Peyer's patch (tissue), 4 donors: ENCODE measurements at regions not wholly inside any gene's neighbourhood (a gene's known extent, or its start where the extent isn't known, plus 50 kb on each side); places are given as distances from the start of the nearest gene placed in this dataset.

ENCODE experiments used
- DNase-seq, 3 donors: peaks; one replicate each; pipeline ENCODE4 v3.0.0-alpha.2; 2017 to 2019
- H3K27ac ChIP-seq, 4 donors: fragments of 200-600 bp; sonication (generic); one replicate each; pipeline ENCODE4 v1.5.1; 2016 to 2019
- H3K27me3 ChIP-seq, 2 donors: fragments of 200-600 bp; sonication (generic); one replicate each; pipeline ENCODE4 v1.5.1; 2019
- H3K36me3 ChIP-seq, 3 donors: fragments of 200-600 bp; sonication (generic); one replicate each; pipeline ENCODE4 v1.5.1; 2016 to 2019
- H3K4me1 ChIP-seq, 4 donors: fragments of 200-600 bp; sonication (generic); one replicate each; pipeline ENCODE4 v1.5.1; 2016 to 2019
- H3K4me3 ChIP-seq, 4 donors: fragments of 200-600 bp; sonication (generic); 1 replicate in 3 of 4; 2 replicates in 1 of 4; pipeline ENCODE4 v1.5.1; 2016 to 2019; ENCODE audit warnings: mild to moderate bottlenecking in 1 of 4
- H3K9me3 ChIP-seq, 4 donors: fragments of 200-600 bp; sonication (generic); one replicate each; pipeline ENCODE4 v1.5.1; 2016 to 2019; ENCODE audit warnings: mild to moderate bottlenecking in 1 of 4
- POLR2A ChIP-seq, 2 donors: fragments of 450-650 bp; IDR thresholded peaks; one replicate each; pipeline ENCODE4 v1.5.1; 2017; ENCODE audit warnings: antibody characterized with exemption in 2 of 2, mild to moderate bottlenecking in 2 of 2, moderate library complexity in 2 of 2
- TF ChIP-seq, protein P1 (sequence below), 6 experiments: fragments of 450-650 bp in 4 of 6; fragments of 200-600 bp in 2 of 6; sonication (generic) in 1 of 6; IDR thresholded peaks; one replicate each; pipeline ENCODE4 v1.5.1; 2017 to 2019; ENCODE audit warnings: antibody characterized with exemption in 6 of 6, mild to moderate bottlenecking in 3 of 6, moderate library complexity in 1 of 6

DNA sequence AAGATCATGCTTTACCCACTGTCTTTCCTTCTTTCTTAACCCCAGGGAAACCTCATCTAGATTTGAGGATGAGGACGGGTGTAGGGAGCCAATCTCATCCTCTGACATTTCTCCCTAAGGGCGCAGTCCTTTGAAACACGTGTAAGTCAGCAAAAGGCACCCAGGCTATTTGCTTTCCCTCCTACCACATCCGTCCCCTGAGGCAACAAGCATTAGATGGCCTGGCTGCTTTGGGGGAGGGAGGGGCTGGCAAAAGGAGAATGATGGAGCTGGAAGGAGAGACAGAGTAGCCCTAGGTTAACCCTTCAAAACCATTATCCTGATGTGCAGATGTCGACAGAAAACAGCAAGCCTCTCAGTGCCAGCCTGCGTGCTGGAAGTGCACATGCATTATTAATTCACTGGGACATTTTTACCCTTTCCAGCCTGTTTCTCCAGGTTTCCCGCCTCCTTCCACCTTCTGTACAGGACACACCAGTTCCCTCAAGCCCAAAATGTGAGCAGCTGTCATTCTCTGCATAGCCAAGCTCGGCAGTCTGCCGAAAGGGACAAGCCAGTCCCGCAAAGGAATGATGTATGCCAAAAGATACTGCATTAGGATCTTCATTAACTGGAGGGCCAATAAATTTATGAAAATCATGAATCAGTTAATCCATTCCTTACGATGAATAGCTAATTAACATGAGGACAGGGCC, 547.2 kb downstream of the CD83 start:
- TF ChIP-seq, protein P1, sequence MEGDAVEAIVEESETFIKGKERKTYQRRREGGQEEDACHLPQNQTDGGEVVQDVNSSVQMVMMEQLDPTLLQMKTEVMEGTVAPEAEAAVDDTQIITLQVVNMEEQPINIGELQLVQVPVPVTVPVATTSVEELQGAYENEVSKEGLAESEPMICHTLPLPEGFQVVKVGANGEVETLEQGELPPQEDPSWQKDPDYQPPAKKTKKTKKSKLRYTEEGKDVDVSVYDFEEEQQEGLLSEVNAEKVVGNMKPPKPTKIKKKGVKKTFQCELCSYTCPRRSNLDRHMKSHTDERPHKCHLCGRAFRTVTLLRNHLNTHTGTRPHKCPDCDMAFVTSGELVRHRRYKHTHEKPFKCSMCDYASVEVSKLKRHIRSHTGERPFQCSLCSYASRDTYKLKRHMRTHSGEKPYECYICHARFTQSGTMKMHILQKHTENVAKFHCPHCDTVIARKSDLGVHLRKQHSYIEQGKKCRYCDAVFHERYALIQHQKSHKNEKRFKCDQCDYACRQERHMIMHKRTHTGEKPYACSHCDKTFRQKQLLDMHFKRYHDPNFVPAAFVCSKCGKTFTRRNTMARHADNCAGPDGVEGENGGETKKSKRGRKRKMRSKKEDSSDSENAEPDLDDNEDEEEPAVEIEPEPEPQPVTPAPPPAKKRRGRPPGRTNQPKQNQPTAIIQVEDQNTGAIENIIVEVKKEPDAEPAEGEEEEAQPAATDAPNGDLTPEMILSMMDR (IDR thresholded peaks at IDR 0.05) = no peak
- TF ChIP-seq POLR2A (IDR thresholded peaks at IDR 0.05) = no peak
- peaks cover 0 to 19% (median 2%) of the 10 kb centered on the region in 4 donors for H3K4me1 ChIP-seq
- peak overlapping the region in 2 of 4 donors; percentile 11 to 70 for H3K27ac ChIP-seq
- DNase-seq = peak in 2 of 3 donors; percentile 58 to 60
- H3K4me3 ChIP-seq = no peak overlapping the region
- H3K36me3 ChIP-seq = no peaks in the 10 kb centered on the region
- no peaks in the 10 kb centered on the region for H3K27me3 ChIP-seq
- no peaks in the 10 kb centered on the region for H3K9me3 ChIP-seq

DNA sequence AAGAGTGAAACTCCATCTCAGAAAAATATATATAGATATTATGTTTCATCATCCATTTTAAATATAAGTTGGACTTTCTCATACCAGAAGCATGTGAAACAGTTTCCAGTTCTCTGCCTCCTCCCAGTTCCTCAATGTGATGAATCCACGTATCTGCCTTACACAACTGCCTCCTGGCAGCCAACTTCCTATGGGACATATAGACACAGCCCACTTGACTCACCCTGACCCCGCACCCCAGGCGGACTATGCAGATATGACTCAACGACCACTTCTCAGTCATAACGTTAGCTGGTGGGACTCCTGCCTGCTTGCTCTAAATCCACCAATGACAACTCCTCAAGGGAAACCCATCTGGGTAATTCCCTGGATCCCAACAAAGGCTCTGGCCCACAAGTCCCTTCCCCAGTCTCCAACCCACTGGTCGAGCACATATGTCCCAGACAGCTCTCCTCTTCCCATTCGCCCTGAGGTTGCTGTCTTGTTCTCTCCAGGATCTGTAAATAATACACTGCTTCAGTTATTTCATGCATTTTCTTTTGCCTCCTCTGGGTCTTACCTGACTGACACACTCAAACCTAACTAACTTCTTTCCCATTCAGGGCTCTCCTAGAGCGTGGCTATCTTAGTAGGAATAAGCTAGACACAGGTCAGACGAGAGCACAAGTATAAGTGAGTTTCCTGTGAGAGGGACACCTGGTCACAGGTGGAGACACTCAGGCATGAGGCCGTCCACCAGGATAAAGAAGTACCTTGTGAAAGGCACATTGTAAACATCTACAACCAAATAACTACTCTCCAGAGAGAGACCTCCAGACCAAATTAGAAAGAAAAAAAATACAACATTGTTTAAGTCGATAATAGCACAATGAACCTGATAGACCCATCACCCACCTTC, 548.5 kb downstream of the CD83 start:
- Histone ChIP-seq H3K4me1 (peaks cover 0 to 11% (median 2%) of the 10 kb centered on the region in 4 donors), H3K9me3 (no peaks in the 10 kb centered on the region), H3K4me3 (no peak overlapping the region), H3K36me3 (no peaks in the 10 kb centered on the region), H3K27me3 (no peaks in the 10 kb centered on the region), H3K27ac (no peak overlapping the region)
- DNase-seq = peak in 1 of 3 donors; percentile 55
- TF ChIP-seq, protein P1 (IDR thresholded peaks at IDR 0.05) = no peak
- no peak for TF ChIP-seq POLR2A (IDR thresholded peaks at IDR 0.05)

DNA sequence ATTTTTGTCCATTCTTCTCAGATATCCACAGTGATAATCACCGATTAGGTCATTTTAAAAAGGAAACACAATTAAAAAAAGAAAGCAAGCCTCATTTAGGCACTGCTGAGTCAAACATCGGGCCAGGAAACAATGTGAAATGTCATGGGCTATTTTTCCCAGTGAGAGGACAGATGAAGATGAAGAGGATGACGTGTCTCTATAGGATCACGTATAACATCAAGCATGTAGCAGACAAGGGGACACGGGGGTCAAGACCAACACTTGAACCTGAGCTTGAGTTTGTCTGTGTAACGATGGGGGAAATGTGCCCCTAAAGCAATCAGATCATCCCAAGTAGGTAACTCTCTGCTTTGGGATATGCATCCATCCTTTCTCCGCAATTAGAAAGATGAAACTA, 553.2 kb downstream of the CD83 start:
- Histone ChIP-seq H3K27ac (no peak overlapping the region), H3K36me3 (no peaks in the 10 kb centered on the region), H3K27me3 (no peaks in the 10 kb centered on the region), H3K4me3 (no peak overlapping the region), H3K4me1 (no peaks in the 10 kb centered on the region), H3K9me3 (no peaks in the 10 kb centered on the region)
- TF ChIP-seq, protein P1 (IDR thresholded peaks at IDR 0.05) = no peak
- no peak for TF ChIP-seq POLR2A (IDR thresholded peaks at IDR 0.05)
- DNase-seq = no peak

DNA sequence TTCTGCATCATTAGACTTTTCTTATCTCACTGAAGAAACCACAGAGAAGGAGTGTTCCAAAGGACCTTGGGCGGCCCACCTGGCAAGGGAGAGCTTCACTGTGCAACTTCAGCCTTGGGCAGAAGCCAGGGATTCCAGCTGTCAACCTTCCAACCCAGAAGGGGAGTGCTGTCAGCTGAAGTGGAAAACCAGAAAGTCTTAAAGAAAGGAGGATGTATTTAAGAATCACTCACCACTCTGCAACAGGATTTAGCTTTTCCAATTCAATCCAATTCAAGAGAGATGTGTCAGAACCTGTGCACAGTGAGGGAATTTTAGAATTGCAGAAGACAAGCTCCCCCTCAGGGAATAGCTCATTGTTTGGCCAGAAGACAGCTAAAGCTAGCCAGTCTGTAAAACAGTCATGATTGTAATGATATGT, 553.7 kb downstream of the CD83 start:
- TF ChIP-seq, protein P1 (IDR thresholded peaks at IDR 0.05) = no peak
- TF ChIP-seq POLR2A (IDR thresholded peaks at IDR 0.05) = no peak
- Histone ChIP-seq H3K36me3 (no peaks in the 10 kb centered on the region), H3K4me3 (no peak overlapping the region), H3K27ac (no peak overlapping the region), H3K4me1 (no peaks in the 10 kb centered on the region), H3K27me3 (no peaks in the 10 kb centered on the region), H3K9me3 (no peaks in the 10 kb centered on the region)
- DNase-seq = no peak

DNA sequence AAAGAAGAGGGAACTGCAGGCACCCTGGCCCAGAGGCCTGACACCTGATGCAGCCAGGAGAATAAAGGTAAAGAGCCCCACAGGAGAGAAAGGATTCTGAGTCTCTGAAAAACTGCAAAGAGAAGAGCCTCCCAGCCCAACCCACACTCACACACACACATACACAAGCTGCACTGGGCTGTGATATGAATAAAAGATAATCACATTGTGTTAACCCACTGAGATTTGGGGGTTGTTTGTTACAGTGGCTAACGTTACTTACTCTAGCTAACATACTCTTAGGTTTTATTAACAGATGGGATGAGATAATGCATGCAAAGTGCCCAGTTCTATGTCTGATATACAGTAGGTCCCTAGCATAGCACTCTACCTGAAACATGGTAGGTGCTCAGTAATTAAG, 554.4 kb downstream of the CD83 start:
- Histone ChIP-seq H3K4me3 (no peak overlapping the region), H3K4me1 (no peaks in the 10 kb centered on the region), H3K27me3 (no peaks in the 10 kb centered on the region), H3K27ac (no peak overlapping the region), H3K9me3 (no peaks in the 10 kb centered on the region), H3K36me3 (no peaks in the 10 kb centered on the region)
- TF ChIP-seq, protein P1 (IDR thresholded peaks at IDR 0.05) = no peak
- TF ChIP-seq POLR2A (IDR thresholded peaks at IDR 0.05) = no peak
- no peak for DNase-seq
